ENCODE measurements at regions not wholly inside any gene's neighbourhood (a gene's known extent, or its start where the extent isn't known, plus 50 kb on each side); places are given as distances from the start of the nearest gene placed in this dataset.

- Histone ChIP-seq H3K36me3 (no peaks in the 10 kb centered on the region), H3K27me3 (replicated peaks; ENCODE audit: insufficient read depth) (no peaks in the 10 kb centered on the region), H3K27ac (no peak overlapping the region), H3K9me3 (no peaks in the 10 kb centered on the region), H3K4me1 (replicated peaks) (no peaks in the 10 kb centered on the region), H3K4me3 (no peak overlapping the region)
- 85% methylated on average over 3 of the region's 3 CpGs for WGBS
- no peak for DNase-seq (ENCODE audit: low spot score)
- intact Hi-C loops (cut with DNase I) = no loop called here
- TF ChIP-seq CTCF (IDR thresholded peaks at IDR 0.05) = no peak
- no peak for TF ChIP-seq POLR2A (IDR thresholded peaks at IDR 0.05)
- no peak for TF ChIP-seq POLR2AphosphoS5 (IDR thresholded peaks at IDR 0.05)
Measured at GRCh38 chr17:70787721-70788300, 618.5 kb downstream of the KCNJ2 start.

- Histone ChIP-seq H3K27ac (no peak overlapping the region), H3K27me3 (replicated peaks; ENCODE audit: insufficient read depth) (no peaks in the 10 kb centered on the region), H3K4me1 (replicated peaks) (no peaks in the 10 kb centered on the region), H3K36me3 (no peaks in the 10 kb centered on the region), H3K9me3 (no peaks in the 10 kb centered on the region), H3K4me3 (no peak overlapping the region)
- no peak for DNase-seq (ENCODE audit: low spot score)
- intact Hi-C loops (cut with DNase I) = no loop called here
- 88% methylated on average over 5 of the region's 5 CpGs for WGBS
- TF ChIP-seq POLR2AphosphoS5 (IDR thresholded peaks at IDR 0.05) (no peak), POLR2A (IDR thresholded peaks at IDR 0.05) (no peak), CTCF (IDR thresholded peaks at IDR 0.05) (no peak)
Measured at GRCh38 chr17:70791748-70792443, 622.6 kb downstream of the KCNJ2 start.

DNA sequence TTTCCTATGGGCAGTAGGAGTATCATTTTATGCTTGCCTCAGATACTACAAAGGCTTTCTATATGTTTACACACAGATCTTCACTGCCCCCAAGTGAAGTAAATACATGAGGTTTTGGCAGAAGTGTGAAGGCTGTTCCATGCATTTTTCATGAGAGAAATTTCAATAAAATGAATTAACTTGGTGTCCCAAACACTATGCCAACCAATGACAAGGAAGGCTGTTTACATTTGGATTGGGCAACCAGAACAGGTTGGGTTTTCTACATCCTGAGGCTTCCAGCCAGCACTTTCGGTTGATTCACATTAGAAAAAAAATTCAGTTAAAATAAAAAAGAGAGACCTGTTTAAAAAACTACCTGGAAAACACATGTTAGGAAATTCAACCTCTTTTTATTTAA, 625.4 kb downstream of the KCNJ2 start:
- Histone ChIP-seq H3K27me3 (replicated peaks; ENCODE audit: insufficient read depth) (no peaks in the 10 kb centered on the region), H3K4me1 (replicated peaks) (no peaks in the 10 kb centered on the region), H3K36me3 (no peaks in the 10 kb centered on the region), H3K4me3 (no peak overlapping the region), H3K27ac (no peak overlapping the region), H3K9me3 (no peaks in the 10 kb centered on the region)
- no peak for DNase-seq (ENCODE audit: low spot score)
- intact Hi-C loops (cut with DNase I) = no loop called here
- WGBS = 70% methylated on average over 1 of the region's 1 CpG
- TF ChIP-seq POLR2A (IDR thresholded peaks at IDR 0.05) (no peak), POLR2AphosphoS5 (IDR thresholded peaks at IDR 0.05) (no peak), CTCF (IDR thresholded peaks at IDR 0.05) (no peak)

DNA sequence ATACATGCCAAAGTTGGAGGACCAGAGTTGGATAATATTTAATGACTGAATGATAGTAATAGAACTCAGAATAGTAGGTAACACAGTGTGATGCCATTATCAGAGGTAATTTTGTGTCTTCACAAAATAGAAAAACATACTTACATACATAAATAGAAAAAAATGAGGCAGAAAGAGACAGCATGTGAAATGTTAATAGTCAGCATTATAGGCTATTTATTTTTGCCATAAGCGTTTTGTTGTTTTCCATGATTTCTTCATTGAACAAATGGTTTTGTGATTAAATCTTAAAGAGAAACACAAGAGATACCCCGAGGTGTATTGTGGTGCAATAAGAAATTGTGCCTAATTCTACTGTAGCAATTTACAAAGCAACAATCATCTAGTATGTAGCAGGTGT, 626.3 kb downstream of the KCNJ2 start:
- Histone ChIP-seq H3K9me3 (no peaks in the 10 kb centered on the region), H3K27ac (no peak overlapping the region), H3K36me3 (no peaks in the 10 kb centered on the region), H3K4me1 (replicated peaks) (no peaks in the 10 kb centered on the region), H3K27me3 (replicated peaks; ENCODE audit: insufficient read depth) (no peaks in the 10 kb centered on the region), H3K4me3 (no peak overlapping the region)
- TF ChIP-seq POLR2A (IDR thresholded peaks at IDR 0.05) (no peak), CTCF (IDR thresholded peaks at IDR 0.05) (no peak), POLR2AphosphoS5 (IDR thresholded peaks at IDR 0.05) (no peak)
- DNase-seq (ENCODE audit: low spot score) = no peak
- intact Hi-C loops (cut with DNase I) = no loop called here
- 88% methylated on average over 2 of the region's 2 CpGs for WGBS

- Histone ChIP-seq H3K4me1 (replicated peaks) (no peaks in the 10 kb centered on the region), H3K4me3 (no peak overlapping the region), H3K27ac (no peak overlapping the region), H3K36me3 (no peaks in the 10 kb centered on the region), H3K27me3 (replicated peaks; ENCODE audit: insufficient read depth) (no peaks in the 10 kb centered on the region), H3K9me3 (no peaks in the 10 kb centered on the region)
- no peak for TF ChIP-seq CTCF (IDR thresholded peaks at IDR 0.05)
- TF ChIP-seq POLR2AphosphoS5 (IDR thresholded peaks at IDR 0.05) = no peak
- TF ChIP-seq POLR2A (IDR thresholded peaks at IDR 0.05) = no peak
- DNase-seq (ENCODE audit: low spot score) = no peak
- intact Hi-C loops (cut with DNase I) = no loop called here
- 59% methylated on average over 4 of the region's 4 CpGs for WGBS
Measured at GRCh38 chr17:70796757-70797156, 627.4 kb downstream of the KCNJ2 start.
